HFFc6 (cell line): ENCODE measurements at regions not wholly inside any gene's neighbourhood (a gene's known extent, or its start where the extent isn't known, plus 50 kb on each side); places are given as distances from the start of the nearest gene placed in this dataset.

ENCODE experiments used
- DNase-seq: peaks from one replicate; pipeline ENCODE4 v3.0.0-alpha.2; 2018
- H3K27ac Mint-ChIP-seq: 2 replicates; pipeline ENCODE4 v1.8.0; 2020; ENCODE audit warnings: mild to moderate bottlenecking, mixed read lengths
- H3K27me3 Mint-ChIP-seq: 2 replicates; pipeline ENCODE4 v1.8.0; 2021; ENCODE audit warnings: mild to moderate bottlenecking, moderate library complexity, mixed read lengths; ENCODE audit not compliant: insufficient read depth
- H3K36me3 Mint-ChIP-seq: 2 replicates; pipeline ENCODE4 v1.8.0; 2021; ENCODE audit warnings: low read depth, mixed read lengths
- H3K4me1 Mint-ChIP-seq: 2 replicates; pipeline ENCODE4 v1.8.0; 2020; ENCODE audit warnings: low read depth, mixed read lengths
- H3K4me3 Mint-ChIP-seq: 2 replicates; pipeline ENCODE4 v1.8.0; 2020; ENCODE audit warnings: mild to moderate bottlenecking, moderate library complexity, mixed read lengths
- H3K9me3 Mint-ChIP-seq: 2 replicates; pipeline ENCODE4 v1.8.0; 2020; ENCODE audit warnings: mild to moderate bottlenecking, mixed read lengths
- TF ChIP-seq, protein P1 (sequence below): fragments of 200-600 bp; sonication (generic); IDR thresholded peaks from 2 replicates; pipeline ENCODE4 v1.5.0; 2021; ENCODE audit warnings: antibody characterized with exemption, mild to moderate bottlenecking

DNA sequence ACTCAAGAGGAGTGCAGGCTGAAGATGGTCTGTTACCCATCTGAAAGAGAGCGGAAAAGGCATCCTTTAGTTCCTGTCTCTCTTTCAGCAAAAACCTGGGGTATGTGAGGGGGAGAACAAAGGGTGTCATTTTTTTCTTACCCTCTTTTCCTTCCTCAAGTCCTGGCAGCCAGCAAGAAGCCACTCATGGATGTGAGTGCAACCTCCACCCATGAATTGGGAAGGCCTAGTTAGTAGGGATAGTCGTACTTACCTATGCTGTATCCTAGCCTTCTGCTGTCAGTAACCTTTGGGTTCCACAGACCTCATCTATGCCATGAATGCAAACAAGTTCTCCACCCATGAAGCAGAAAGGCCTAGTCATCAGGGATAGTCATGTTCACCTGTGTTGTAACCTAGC, 472.8 kb downstream of the ZIC1 start:
- H3K4me1 Mint-ChIP-seq, result no peaks in the 10 kb centered on the region
- TF ChIP-seq, protein P1, sequence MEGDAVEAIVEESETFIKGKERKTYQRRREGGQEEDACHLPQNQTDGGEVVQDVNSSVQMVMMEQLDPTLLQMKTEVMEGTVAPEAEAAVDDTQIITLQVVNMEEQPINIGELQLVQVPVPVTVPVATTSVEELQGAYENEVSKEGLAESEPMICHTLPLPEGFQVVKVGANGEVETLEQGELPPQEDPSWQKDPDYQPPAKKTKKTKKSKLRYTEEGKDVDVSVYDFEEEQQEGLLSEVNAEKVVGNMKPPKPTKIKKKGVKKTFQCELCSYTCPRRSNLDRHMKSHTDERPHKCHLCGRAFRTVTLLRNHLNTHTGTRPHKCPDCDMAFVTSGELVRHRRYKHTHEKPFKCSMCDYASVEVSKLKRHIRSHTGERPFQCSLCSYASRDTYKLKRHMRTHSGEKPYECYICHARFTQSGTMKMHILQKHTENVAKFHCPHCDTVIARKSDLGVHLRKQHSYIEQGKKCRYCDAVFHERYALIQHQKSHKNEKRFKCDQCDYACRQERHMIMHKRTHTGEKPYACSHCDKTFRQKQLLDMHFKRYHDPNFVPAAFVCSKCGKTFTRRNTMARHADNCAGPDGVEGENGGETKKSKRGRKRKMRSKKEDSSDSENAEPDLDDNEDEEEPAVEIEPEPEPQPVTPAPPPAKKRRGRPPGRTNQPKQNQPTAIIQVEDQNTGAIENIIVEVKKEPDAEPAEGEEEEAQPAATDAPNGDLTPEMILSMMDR, result no peak
- H3K36me3 Mint-ChIP-seq, result peaks cover 8% of the 10 kb centered on the region
- DNase-seq, result no peak
- H3K27me3 Mint-ChIP-seq, result no peaks in the 10 kb centered on the region; the same call in 1 of the 2 replicates
- H3K9me3 Mint-ChIP-seq, result peaks cover 37% of the 10 kb centered on the region
- no peak overlapping the region for H3K27ac Mint-ChIP-seq
- H3K4me3 Mint-ChIP-seq, result no peak overlapping the region

- H3K9me3 Mint-ChIP-seq, result peaks cover 14% of the 10 kb centered on the region
- H3K27ac Mint-ChIP-seq, result no peak overlapping the region
- no peak for DNase-seq
- TF ChIP-seq, protein P1, result no peak
- no peaks in the 10 kb centered on the region for H3K36me3 Mint-ChIP-seq
- no peak overlapping the region for H3K4me3 Mint-ChIP-seq
- no peaks in the 10 kb centered on the region for H3K4me1 Mint-ChIP-seq
- H3K27me3 Mint-ChIP-seq, result no peaks in the 10 kb centered on the region
These were observed 477.7 kb downstream of the ZIC1 start for GRCh38 chr3:147886879-147887278.

- Mint-ChIP-seq H3K27ac (no peak overlapping the region), H3K4me1 (no peaks in the 10 kb centered on the region; the same call in 1 of the 2 replicates), H3K27me3 (no peaks in the 10 kb centered on the region), H3K9me3 (peaks cover 5% of the 10 kb centered on the region), H3K36me3 (no peaks in the 10 kb centered on the region), H3K4me3 (no peak overlapping the region)
- TF ChIP-seq, protein P1, result no peak
- DNase-seq, result no peak
These were observed 478.6 kb downstream of the ZIC1 start for GRCh38 chr3:147887797-147888196.

DNA sequence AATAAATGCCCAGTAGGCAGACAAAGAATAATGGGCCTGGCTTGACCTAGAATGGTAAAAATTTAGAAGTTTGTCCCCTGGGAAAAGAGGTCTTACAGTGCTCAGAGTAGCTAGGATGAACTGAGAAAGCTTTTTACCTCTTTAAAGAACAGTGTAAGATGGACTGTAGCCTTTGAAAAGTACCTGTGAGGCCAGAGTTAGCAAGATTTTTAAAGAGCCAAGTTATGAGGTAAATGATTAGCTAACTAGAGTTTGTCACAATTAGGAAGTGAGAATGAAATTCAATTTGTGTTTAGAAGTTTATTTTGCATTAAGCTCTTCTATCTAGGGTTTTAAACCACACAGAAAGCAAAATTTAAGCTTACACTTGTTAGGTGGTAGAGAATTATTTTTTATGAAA, 480.9 kb downstream of the ZIC1 start:
- TF ChIP-seq, protein P1, result no peak
- Mint-ChIP-seq H3K27me3 (no peaks in the 10 kb centered on the region), H3K4me1 (peaks cover 6% of the 10 kb centered on the region; the same call in 1 of the 2 replicates), H3K27ac (no peak overlapping the region), H3K9me3 (no peaks in the 10 kb centered on the region), H3K36me3 (no peaks in the 10 kb centered on the region), H3K4me3 (no peak overlapping the region)
- DNase-seq, result no peak

GRCh38 chr3:147895509-147895908, 486.3 kb downstream of the ZIC1 start:
- DNase-seq, result no peak
- Mint-ChIP-seq H3K4me1 (peaks cover 11% of the 10 kb centered on the region; the same call in 1 of the 2 replicates), H3K9me3 (no peaks in the 10 kb centered on the region; the same call in 1 of the 2 replicates), H3K27ac (no peak overlapping the region), H3K4me3 (no peak overlapping the region), H3K27me3 (no peaks in the 10 kb centered on the region), H3K36me3 (peaks cover under 1% of the 10 kb centered on the region; the same call in 1 of the 2 replicates)
- TF ChIP-seq, protein P1, result no peak

DNA sequence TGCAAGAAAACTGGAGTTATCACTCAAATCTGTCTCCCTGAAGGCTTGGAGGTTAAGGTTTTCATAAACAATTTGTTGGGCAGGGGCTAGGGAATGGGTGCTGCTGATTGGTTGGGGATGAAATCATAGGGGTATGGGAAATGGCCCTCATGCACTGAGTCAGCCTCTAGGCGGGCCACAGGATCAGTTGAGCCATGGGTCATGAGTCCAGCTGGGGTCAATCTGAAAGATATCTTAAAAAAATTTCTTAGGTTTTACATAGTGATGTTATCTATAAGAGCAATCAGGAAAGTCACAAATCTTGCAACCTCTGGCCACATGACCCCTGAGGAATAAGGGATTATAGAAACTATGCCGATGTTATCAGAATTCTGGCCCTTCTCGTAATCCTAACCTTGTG, 491.7 kb downstream of the ZIC1 start:
- no peak overlapping the region for H3K27ac Mint-ChIP-seq
- peaks cover 6% of the 10 kb centered on the region; the same call in 1 of the 2 replicates for H3K36me3 Mint-ChIP-seq
- no peaks in the 10 kb centered on the region; the same call in none of the 2 replicates for H3K9me3 Mint-ChIP-seq
- no peak overlapping the region for H3K4me3 Mint-ChIP-seq
- TF ChIP-seq, protein P1, result no peak
- DNase-seq, result no peak
- no peaks in the 10 kb centered on the region for H3K27me3 Mint-ChIP-seq
- H3K4me1 Mint-ChIP-seq, result peaks cover 5% of the 10 kb centered on the region; the same call in 1 of the 2 replicates
